22Rv1 (cell line): ENCODE measurements at regions not wholly inside any gene's neighbourhood (a gene's known extent, or its start where the extent isn't known, plus 50 kb on each side); places are given as distances from the start of the nearest gene placed in this dataset.

Source experiments
- ZFX ChIP-seq: fragments of 450-650 bp; IDR thresholded peaks from 2 replicates; pipeline ENCODE4 v1.6.1; 2017; ENCODE audit warnings: antibody characterized with exemption, borderline replicate concordance
- TF ChIP-seq, protein P1 (sequence below): fragments of 450-650 bp; IDR thresholded peaks from 2 replicates; pipeline ENCODE4 v1.5.1; 2017; ENCODE audit warnings: mild to moderate bottlenecking

DNA sequence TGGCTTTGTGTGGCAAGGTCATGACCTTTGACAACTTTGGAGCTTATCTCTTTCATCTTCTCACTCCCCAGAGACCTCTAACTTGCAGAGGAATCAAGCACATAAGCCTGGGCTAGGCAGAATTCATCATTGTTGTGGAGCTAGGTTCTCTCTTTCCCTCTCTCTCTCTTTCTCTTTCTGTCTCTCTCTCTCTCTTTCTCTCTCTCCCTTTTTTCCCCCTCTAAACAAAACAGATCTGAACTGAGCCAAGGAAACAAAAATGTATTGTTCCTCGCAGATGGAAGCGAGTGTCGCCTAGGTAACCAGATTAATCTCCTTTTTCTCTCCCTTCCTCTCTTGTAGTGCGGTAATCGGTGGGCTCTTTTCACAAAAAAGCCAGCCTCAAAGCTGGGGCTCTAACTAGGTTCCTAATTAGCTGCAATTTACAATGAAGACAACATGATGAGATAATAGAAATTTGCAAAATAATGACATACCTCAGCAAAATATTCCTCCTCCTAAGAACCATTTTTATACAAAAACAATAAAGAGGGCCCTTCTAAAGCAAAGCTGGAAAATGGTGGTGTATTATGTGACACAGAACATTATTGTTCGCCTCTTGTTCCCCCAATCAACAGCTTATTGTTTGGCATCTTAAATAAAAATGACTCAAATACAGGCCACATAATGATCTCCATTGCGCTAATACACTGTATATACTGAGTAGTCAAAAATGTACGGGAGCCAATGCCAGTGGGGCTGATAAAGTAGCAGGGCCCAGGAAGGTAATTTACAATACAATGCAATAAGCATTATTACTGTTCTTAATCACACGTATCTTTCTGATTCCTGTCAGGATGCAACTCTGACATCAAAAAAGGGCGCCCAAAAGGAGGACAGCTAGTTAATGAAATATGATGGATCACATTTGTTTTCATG, 65.7 kb upstream of the SOX5 start:
- TF ChIP-seq, protein P1, sequence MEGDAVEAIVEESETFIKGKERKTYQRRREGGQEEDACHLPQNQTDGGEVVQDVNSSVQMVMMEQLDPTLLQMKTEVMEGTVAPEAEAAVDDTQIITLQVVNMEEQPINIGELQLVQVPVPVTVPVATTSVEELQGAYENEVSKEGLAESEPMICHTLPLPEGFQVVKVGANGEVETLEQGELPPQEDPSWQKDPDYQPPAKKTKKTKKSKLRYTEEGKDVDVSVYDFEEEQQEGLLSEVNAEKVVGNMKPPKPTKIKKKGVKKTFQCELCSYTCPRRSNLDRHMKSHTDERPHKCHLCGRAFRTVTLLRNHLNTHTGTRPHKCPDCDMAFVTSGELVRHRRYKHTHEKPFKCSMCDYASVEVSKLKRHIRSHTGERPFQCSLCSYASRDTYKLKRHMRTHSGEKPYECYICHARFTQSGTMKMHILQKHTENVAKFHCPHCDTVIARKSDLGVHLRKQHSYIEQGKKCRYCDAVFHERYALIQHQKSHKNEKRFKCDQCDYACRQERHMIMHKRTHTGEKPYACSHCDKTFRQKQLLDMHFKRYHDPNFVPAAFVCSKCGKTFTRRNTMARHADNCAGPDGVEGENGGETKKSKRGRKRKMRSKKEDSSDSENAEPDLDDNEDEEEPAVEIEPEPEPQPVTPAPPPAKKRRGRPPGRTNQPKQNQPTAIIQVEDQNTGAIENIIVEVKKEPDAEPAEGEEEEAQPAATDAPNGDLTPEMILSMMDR = no peak
- TF ChIP-seq ZFX = no peak
